AG10803 (cell line): ENCODE measurements at regions not wholly inside any gene's neighbourhood (a gene's known extent, or its start where the extent isn't known, plus 50 kb on each side); places are given as distances from the start of the nearest gene placed in this dataset.

Experiments used
- DNase-seq: peaks from one replicate; pipeline ENCODE4 v3.0.0; 2010; ENCODE audit warnings: low read depth
- H3K4me3 ChIP-seq: 2 replicates; pipeline ENCODE4 v1.5.1; 2011; ENCODE audit warnings: mild to moderate bottlenecking, low read length, control low read depth
- TF ChIP-seq, protein P1 (sequence below): conservative IDR thresholded peaks from 2 replicates; pipeline ENCODE4 v1.5.1; 2011; ENCODE audit warnings: mild to moderate bottlenecking, low read length, control low read depth, inconsistent platforms

DNA sequence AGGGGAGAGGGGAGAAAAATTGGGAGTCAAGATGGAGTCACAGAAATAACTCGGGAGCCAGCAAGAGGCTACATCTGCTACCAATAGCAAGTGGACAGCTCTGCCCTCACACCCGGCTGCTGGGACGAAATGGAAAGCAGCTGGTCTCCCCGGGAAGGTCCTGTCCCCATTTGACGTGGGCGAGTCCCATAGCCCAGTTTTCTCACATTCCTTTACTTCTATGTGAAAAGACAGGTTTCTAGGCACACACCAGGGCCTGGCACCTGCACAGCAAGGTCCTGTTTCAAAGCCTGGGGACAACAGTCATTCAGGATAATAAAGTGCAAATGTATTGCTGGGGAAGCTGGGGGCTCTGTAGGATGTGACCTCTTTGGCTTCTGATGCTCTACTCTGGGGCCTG is 162.6 kb downstream of the OAT start:
- TF ChIP-seq, protein P1, sequence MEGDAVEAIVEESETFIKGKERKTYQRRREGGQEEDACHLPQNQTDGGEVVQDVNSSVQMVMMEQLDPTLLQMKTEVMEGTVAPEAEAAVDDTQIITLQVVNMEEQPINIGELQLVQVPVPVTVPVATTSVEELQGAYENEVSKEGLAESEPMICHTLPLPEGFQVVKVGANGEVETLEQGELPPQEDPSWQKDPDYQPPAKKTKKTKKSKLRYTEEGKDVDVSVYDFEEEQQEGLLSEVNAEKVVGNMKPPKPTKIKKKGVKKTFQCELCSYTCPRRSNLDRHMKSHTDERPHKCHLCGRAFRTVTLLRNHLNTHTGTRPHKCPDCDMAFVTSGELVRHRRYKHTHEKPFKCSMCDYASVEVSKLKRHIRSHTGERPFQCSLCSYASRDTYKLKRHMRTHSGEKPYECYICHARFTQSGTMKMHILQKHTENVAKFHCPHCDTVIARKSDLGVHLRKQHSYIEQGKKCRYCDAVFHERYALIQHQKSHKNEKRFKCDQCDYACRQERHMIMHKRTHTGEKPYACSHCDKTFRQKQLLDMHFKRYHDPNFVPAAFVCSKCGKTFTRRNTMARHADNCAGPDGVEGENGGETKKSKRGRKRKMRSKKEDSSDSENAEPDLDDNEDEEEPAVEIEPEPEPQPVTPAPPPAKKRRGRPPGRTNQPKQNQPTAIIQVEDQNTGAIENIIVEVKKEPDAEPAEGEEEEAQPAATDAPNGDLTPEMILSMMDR = no peak
- no peak overlapping the region for H3K4me3 ChIP-seq
- DNase-seq = no peak

DNA sequence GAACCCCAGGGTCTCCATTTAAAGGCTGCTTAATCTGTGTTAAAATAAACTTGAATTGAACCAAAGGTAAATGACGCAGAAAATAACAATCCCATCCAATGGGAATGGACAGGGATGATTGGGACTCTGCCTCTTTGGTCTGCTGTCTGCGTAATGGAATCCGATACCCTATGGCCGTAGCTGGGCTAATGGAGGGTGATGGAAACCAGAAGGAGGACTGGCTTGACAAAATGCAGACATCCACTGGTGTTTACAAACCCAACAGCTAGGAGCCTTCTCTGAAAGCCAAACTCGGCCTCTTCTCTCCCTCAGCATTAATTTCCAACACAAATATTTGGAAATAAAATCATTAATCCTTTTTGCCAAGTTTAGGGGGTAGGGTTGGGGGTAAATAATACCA is 162.2 kb upstream of the CHST15 start:
- TF ChIP-seq, protein P1 = no peak
- DNase-seq = no peak
- no peak overlapping the region for H3K4me3 ChIP-seq

DNA sequence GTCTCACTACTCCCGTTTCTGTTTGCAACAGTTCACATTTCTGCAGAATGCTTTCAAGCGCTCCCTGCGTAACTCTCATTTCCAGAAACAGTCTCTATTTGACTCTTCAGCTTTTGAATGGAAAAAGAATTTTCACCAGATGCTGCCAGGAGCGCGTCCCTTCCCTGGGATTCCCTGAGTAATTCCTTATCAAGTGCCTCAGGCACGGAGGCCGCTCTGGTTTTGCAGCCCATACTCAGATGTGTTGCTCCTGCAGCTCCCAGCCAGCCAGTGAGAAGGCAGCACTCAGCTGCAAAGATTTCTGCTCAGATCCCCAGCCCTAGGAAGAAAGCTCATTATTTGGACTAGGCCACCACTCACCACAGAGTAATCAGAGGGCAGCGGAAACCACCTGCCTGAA is 161.1 kb upstream of the CHST15 start:
- DNase-seq = no peak
- H3K4me3 ChIP-seq = no peak overlapping the region
- TF ChIP-seq, protein P1 = no peak

DNA sequence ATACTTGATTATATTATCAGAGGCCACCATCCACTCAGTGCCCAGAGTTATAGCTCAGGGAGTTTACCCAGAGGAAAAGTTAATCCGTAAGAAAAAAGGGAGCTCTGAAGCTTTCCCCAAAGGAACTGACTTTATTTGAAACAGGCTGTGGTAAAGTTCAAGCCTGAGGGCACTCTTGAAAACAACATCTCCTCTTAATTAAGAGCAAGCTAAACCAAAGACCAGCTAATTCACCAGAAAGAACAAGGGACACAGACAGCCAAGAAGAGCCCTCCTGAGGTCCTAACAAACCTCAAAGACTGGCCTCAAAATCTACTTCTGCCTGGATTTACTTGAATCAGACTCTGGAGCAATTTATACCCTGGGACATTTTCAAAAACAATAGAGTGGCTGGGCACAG is 159.6 kb upstream of the CHST15 start:
- no peak overlapping the region for H3K4me3 ChIP-seq
- DNase-seq = no peak
- TF ChIP-seq, protein P1 = no peak

DNA sequence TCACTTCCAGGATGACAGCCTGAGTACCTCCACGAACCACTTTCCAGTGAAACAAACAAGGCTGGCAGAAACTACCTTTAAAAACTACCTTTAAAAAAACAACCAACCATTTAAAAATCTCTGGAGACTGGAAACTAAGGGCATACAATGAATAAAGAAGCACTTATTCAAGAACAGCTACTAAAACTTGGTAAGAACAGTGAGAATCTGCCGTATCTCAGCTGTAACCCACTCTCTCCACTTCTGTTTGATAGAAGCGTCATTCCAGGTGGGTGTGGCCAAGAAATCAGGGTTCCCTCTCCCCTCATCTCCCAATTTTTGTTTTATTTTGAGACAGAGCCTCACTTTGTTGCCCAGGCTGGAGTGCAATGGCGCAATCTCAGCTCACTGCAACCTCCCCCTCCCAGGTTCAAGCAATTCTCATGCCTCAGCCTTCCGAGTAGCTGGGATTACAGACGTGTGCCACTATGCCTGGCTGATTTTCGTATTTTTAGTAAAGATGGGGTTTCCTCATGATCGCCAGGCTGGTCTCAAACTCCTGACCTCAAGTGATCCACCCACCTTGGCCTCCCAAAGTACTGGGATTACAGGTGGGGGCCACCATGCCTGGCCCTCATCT is 158.8 kb upstream of the CHST15 start:
- TF ChIP-seq, protein P1 = no peak

DNA sequence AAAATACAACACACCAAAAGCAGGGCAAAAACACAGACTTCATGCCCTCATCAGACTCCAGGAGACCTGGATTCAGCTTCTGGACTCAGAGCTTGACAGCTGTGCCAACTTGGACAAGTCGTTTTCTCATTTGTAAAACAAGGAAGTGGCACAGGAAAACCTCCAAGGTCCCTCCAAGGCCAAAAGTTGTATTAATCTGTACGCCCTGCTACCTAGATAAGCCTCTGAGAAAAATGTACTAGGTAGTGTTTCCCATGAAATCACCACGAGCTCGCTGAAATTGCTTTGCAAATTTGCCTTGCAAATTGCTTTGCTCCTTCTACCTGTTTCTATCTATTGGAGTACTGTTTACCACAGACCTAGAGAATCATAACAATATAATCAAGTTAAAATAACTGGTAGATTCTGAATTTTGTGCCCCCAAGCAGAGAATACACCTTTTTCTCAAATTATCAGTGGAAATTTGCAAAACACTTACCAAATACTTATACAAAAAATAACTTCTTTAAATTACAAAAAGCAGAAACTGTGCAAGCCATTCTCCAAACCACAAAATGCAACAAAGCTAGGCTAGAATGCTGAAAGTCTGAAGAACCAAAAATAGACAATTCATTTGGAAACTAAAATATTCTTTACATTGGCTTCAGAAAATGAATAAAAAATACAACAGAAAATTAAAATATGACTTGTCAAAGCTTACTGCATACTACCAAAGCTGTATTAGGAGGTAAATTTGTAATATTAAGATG is 158.1 kb upstream of the CHST15 start:
- TF ChIP-seq, protein P1 = no peak
- no peak overlapping the region for H3K4me3 ChIP-seq
- no peak for DNase-seq

More for the DNA sequence above, 158.8 kb upstream of the CHST15 start:
- DNase-seq = no peak
- no peak overlapping the region for H3K4me3 ChIP-seq

DNA sequence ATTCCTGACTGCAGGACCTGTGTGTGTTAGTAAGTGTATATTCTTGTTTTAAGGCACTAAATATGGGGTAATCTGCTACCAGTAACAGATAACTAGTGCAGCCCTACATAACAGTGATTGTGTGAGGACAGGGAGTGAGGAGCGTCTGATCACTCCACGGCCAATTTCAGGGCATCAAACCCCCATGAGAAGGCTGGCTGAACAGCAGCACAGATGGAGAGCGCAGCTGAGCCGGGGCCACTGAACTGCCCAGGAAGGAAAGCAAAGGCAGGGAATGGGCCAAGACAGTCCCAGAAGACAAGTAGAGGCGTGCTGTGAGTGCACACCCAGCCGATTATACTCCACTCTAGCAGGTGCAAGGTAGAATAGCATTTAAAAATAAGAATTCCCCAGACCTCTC is 157.1 kb upstream of the CHST15 start:
- DNase-seq = no peak
- no peak overlapping the region for H3K4me3 ChIP-seq
- TF ChIP-seq, protein P1 = no peak
